Caco-2 (cell line): ENCODE measurements at regions not wholly inside any gene's neighbourhood (a gene's known extent, or its start where the extent isn't known, plus 50 kb on each side); places are given as distances from the start of the nearest gene placed in this dataset.

Source experiments
- BruUV-seq: library from RNA; stranded (reverse); fragments of 400-500 nt; replicated peaks from 2 replicates; lab custom pipeline; 2021; lab: Mats Ljungman, UMichigan
- CTCF ChIA-PET: fragments of 300-600 bp; sonication (Branson Sonifier 250); formaldehyde crosslinking; loops from one replicate; lab custom pipeline; 2022; ENCODE audit warnings: antibody characterized with exemption; lab: Charles Lee
- POLR2A ChIA-PET: fragments of 300-600 bp; sonication (Branson Sonifier 250); formaldehyde crosslinking; loops from one replicate; lab custom pipeline; 2022; ENCODE audit warnings: antibody characterized with exemption; lab: Charles Lee
- DNase-seq, 2 experiments: peaks; one replicate each; pipeline versions ENCODE4 v3.0.0 to v3.0.0-alpha.2; 2020 to 2022
- H3K27me3 ChIP-seq: replicated peaks from 2 replicates; pipeline ENCODE4 v1.6.0; 2011; ENCODE audit warnings: low read length; ENCODE audit not compliant: control insufficient read depth, insufficient read depth
- H3K36me3 ChIP-seq: 2 replicates; pipeline ENCODE4 v1.5.1; 2011; ENCODE audit warnings: low read length; ENCODE audit not compliant: control insufficient read depth, insufficient read depth
- H3K4me1 ChIP-seq: fragments of 250-450 bp; sonication (Bioruptor Pico); 2 replicates; pipeline ENCODE4 v1.5.1; 2020; ENCODE audit warnings: mild to moderate bottlenecking
- H3K4me3 ChIP-seq: 2 replicates; pipeline ENCODE4 v1.5.1; 2011; ENCODE audit warnings: low read depth, mild to moderate bottlenecking, control low read depth, low read length
- H3K9me3 ChIP-seq: fragments of 250-450 bp; sonication (Bioruptor Pico); 2 replicates; pipeline ENCODE4 v1.5.1; 2020; ENCODE audit warnings: mild to moderate bottlenecking, moderate library complexity
- H3K27ac Mint-ChIP-seq: one replicate; pipeline ENCODE4 v1.8.0; 2022; ENCODE audit warnings: mixed read lengths; ENCODE audit not compliant: unreplicated experiment
- H3K27me3 Mint-ChIP-seq: one replicate; pipeline ENCODE4 v1.8.0; 2022; ENCODE audit warnings: mixed read lengths; ENCODE audit not compliant: insufficient read depth, unreplicated experiment
- H3K36me3 Mint-ChIP-seq: one replicate; pipeline ENCODE4 v1.8.0; 2022; ENCODE audit warnings: mild to moderate bottlenecking, mixed read lengths; ENCODE audit not compliant: insufficient read depth, unreplicated experiment
- H3K4me1 Mint-ChIP-seq: one replicate; pipeline ENCODE4 v1.8.0; 2022; ENCODE audit warnings: low read depth, mixed read lengths; ENCODE audit not compliant: unreplicated experiment
- H3K4me3 Mint-ChIP-seq: one replicate; pipeline ENCODE4 v1.8.0; 2022; ENCODE audit warnings: mild to moderate bottlenecking, moderate library complexity, mixed read lengths; ENCODE audit not compliant: unreplicated experiment
- H3K9me3 Mint-ChIP-seq: one replicate; pipeline ENCODE4 v1.8.0; 2022; ENCODE audit warnings: mixed read lengths; ENCODE audit not compliant: unreplicated experiment
- intact Hi-C: fragments of 100-400 bp; cut with micrococcal nuclease; formaldehyde crosslinking; loops from one replicate; pipeline ENCODE4 v1.10.0; 2022; ENCODE audit not compliant: unreplicated experiment
- TF ChIP-seq, protein P1 (sequence below), 2 experiments: fragments of 200-600 bp in 1 of 2; IDR thresholded peaks; 1 replicate in 1 of 2; 2 replicates in 1 of 2; pipeline versions ENCODE4 v1.5.1 to v1.8.0; 2011 to 2022; ENCODE audit warnings: antibody characterized with exemption in 1 of 2, control low read depth in 1 of 2, inconsistent platforms in 1 of 2, low read depth in 1 of 2, low read length in 1 of 2, mild to moderate bottlenecking in 1 of 2, moderate library complexity in 1 of 2; ENCODE audit not compliant: insufficient read depth in 1 of 2, severe bottlenecking in 1 of 2, unreplicated experiment in 1 of 2

DNA sequence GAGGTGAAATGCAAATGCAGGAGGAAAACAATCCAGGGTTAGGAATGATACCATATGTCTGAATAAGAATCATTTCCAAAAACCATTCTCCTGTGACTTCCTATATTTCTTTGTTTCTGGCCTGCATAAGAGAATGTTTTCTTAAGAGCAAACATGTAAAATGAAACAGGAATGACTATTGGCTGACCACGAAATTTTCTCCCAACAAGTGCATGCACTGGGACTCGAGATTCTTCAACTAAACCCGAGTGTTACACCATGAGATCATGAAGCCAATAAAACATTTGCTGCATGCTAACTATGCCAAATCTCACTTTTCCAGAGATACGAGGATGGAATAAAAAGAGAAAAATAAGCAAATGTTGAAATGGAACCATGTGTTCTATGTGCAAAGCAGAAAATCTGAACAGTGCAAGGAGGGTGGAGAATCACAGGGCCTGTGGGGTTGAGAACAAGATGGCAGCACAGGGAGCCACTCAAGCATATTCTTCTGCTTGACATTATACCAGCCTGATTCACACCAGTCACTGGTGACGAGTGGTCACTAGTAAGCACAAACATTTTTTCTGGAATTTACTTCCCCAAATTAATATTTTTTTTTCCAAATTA is 212.2 kb upstream of the FOXA2 start:
- peak overlapping the region; percentile 91 for H3K27ac Mint-ChIP-seq
- no peaks in the 10 kb centered on the region for H3K9me3 ChIP-seq

DNA sequence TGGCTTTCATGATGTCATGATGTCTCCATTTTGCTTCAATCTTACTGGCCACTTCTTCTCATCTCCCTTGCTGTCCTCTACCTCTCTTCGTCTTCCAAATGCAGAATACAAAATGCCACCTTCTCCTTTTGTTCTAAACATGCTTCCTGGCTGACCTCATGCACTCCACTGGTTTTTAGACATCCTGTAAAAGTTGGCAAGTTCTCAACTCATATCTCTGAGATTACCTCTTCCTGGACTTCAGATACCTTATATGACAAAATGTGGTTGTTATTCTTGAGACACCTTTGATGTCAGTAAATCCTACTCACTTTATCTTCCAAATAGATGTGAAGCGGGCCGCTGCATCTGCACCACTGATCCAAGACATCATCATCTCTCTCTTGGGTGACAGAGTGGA is 212.7 kb upstream of the FOXA2 start:
- intact Hi-C loops, result no loop called here
- H3K27me3 ChIP-seq, result no peaks in the 10 kb centered on the region
- no peak overlapping the region for H3K4me3 Mint-ChIP-seq
- DNase-seq, result no peak
- H3K4me1 Mint-ChIP-seq, result peaks cover 35% of the 10 kb centered on the region
- H3K27ac Mint-ChIP-seq, result peak overlapping the region; percentile 91
- no peak overlapping the region for H3K4me3 ChIP-seq
- no peaks in the 10 kb centered on the region for H3K27me3 Mint-ChIP-seq
- ChIA-PET POLR2A (no interaction called here), CTCF (no interaction called here)
- peaks cover 5% of the 10 kb centered on the region for H3K36me3 Mint-ChIP-seq
- no TSS peak for BruUV-seq
- TF ChIP-seq, protein P1, sequence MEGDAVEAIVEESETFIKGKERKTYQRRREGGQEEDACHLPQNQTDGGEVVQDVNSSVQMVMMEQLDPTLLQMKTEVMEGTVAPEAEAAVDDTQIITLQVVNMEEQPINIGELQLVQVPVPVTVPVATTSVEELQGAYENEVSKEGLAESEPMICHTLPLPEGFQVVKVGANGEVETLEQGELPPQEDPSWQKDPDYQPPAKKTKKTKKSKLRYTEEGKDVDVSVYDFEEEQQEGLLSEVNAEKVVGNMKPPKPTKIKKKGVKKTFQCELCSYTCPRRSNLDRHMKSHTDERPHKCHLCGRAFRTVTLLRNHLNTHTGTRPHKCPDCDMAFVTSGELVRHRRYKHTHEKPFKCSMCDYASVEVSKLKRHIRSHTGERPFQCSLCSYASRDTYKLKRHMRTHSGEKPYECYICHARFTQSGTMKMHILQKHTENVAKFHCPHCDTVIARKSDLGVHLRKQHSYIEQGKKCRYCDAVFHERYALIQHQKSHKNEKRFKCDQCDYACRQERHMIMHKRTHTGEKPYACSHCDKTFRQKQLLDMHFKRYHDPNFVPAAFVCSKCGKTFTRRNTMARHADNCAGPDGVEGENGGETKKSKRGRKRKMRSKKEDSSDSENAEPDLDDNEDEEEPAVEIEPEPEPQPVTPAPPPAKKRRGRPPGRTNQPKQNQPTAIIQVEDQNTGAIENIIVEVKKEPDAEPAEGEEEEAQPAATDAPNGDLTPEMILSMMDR (IDR thresholded peaks at IDR 0.05; ENCODE audit: insufficient read depth in 1 of 2, low read depth in 1 of 2, low read length in 1 of 2, severe bottlenecking in 1 of 2, unreplicated experiment in 1 of 2), result no peak
- peaks cover 13% of the 10 kb centered on the region for H3K9me3 Mint-ChIP-seq
- H3K4me1 ChIP-seq, result peaks cover 59% of the 10 kb centered on the region
- no peaks in the 10 kb centered on the region for H3K36me3 ChIP-seq
- H3K9me3 ChIP-seq, result no peaks in the 10 kb centered on the region

More for the DNA sequence above, 212.2 kb upstream of the FOXA2 start:
- Histone ChIP-seq H3K36me3 (no peaks in the 10 kb centered on the region), H3K27me3 (no peaks in the 10 kb centered on the region), H3K4me3 (no peak overlapping the region), H3K4me1 (peaks cover 56% of the 10 kb centered on the region)
- H3K4me1 Mint-ChIP-seq, result peaks cover 35% of the 10 kb centered on the region
- no peak overlapping the region for H3K4me3 Mint-ChIP-seq
- no peaks in the 10 kb centered on the region for H3K27me3 Mint-ChIP-seq
- H3K9me3 Mint-ChIP-seq, result peaks cover 13% of the 10 kb centered on the region
- no peak for DNase-seq
- ChIA-PET POLR2A (interaction anchor here (0.6 kb wide), 2 partner anchors 28 to 554 kb away, joined by 3 read pairs; partner anchors contain the start of gene NXT1), CTCF (interaction anchor here (0.7 kb wide), 1 partner anchor 32 kb away, joined by 4 read pairs; no protein-coding TSS in a partner anchor)
- no TSS peak for BruUV-seq
- intact Hi-C loops, result no loop called here
- TF ChIP-seq, protein P1 (IDR thresholded peaks at IDR 0.05; ENCODE audit: insufficient read depth in 1 of 2, low read depth in 1 of 2, low read length in 1 of 2, severe bottlenecking in 1 of 2, unreplicated experiment in 1 of 2), result no peak
- H3K36me3 Mint-ChIP-seq, result peaks cover 5% of the 10 kb centered on the region

DNA sequence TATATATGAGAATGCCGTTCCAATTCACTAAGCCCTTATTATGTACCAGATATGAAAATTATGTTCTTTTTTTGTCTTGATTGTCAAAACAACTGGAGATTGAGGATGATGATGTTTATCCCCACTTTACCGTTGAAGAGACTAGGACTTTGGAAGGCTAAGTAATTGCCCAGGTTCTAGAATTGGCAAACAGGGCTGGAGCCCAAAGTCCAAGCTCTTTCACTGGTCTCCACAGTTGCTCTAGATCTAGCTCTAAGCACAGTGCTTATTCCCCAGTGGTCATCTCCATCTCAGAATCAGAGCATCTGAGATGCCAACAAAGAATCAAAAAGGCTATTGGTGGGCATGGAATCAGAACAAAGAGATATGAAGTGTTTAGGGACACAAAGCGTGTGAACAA is 215.3 kb upstream of the FOXA2 start:
- Mint-ChIP-seq H3K36me3 (peaks cover 5% of the 10 kb centered on the region), H3K27me3 (no peaks in the 10 kb centered on the region), H3K9me3 (peaks cover 13% of the 10 kb centered on the region), H3K4me3 (no peak overlapping the region), H3K27ac (no peak overlapping the region), H3K4me1 (peaks cover 35% of the 10 kb centered on the region)
- intact Hi-C loops, result no loop called here
- Histone ChIP-seq H3K4me1 (peaks cover 43% of the 10 kb centered on the region), H3K27me3 (no peaks in the 10 kb centered on the region), H3K9me3 (no peaks in the 10 kb centered on the region), H3K4me3 (no peak overlapping the region), H3K36me3 (no peaks in the 10 kb centered on the region)
- ChIA-PET POLR2A (no interaction called here), CTCF (no interaction called here)
- no peak for DNase-seq
- TF ChIP-seq, protein P1 (IDR thresholded peaks at IDR 0.05; ENCODE audit: insufficient read depth in 1 of 2, low read depth in 1 of 2, low read length in 1 of 2, severe bottlenecking in 1 of 2, unreplicated experiment in 1 of 2), result no peak
- BruUV-seq, result no TSS peak
